ENCODE measurements at regions not wholly inside any gene's neighbourhood (a gene's known extent, or its start where the extent isn't known, plus 50 kb on each side); places are given as distances from the start of the nearest gene placed in this dataset.

- H4K20me1 ChIP-seq (ENCODE audit: low read depth), result no peaks in the 10 kb centered on the region
- DNase-seq (ENCODE audit: low spot score), result no peak
Measured at GRCh38 chr9:3054017-3054586, 210.2 kb upstream of the PUM3 start.

GRCh38 chr9:3049636-3050035 is 205.7 kb upstream of the PUM3 start:
- no peak overlapping the region for H3K27ac ChIP-seq
- Mint-ChIP-seq H3K4me1 (no peaks in the 10 kb centered on the region), H3K27me3 (ENCODE audit: insufficient read depth, low read depth) (no peaks in the 10 kb centered on the region), H3K36me3 (no peaks in the 10 kb centered on the region), H3K4me3 (no peak overlapping the region), H3K27ac (no peak overlapping the region), H3K9me3 (no peaks in the 10 kb centered on the region)
- no peak overlapping the region for H3K4me2 ChIP-seq
- no peak overlapping the region for H3K9ac ChIP-seq
- H3K4me1 ChIP-seq, result no peaks in the 10 kb centered on the region
- H4K20me1 ChIP-seq (ENCODE audit: low read depth), result no peaks in the 10 kb centered on the region
- no peaks in the 10 kb centered on the region for H3K9me3 ChIP-seq (ENCODE audit: low read depth)
- no peak for DNase-seq (ENCODE audit: low spot score)
- no peak overlapping the region for H2AFZ ChIP-seq (replicated peaks)
- H3K36me3 ChIP-seq, result no peaks in the 10 kb centered on the region
- TF ChIP-seq EZH2phosphoT487 (IDR thresholded peaks at IDR 0.05), result no peak
- H3F3A ChIP-seq (ENCODE audit: low read depth), result no peaks in the 10 kb centered on the region
- no peaks in the 10 kb centered on the region for H3K27me3 ChIP-seq
- H3K4me3 ChIP-seq, result no peak overlapping the region
- H3K79me2 ChIP-seq (ENCODE audit: low read depth), result no peaks in the 10 kb centered on the region

More at GRCh38 chr9:3054017-3054586, 210.2 kb upstream of the PUM3 start:
- no peaks in the 10 kb centered on the region for H3K9me3 ChIP-seq (ENCODE audit: low read depth)
- H3F3A ChIP-seq (ENCODE audit: low read depth), result no peaks in the 10 kb centered on the region
- H3K36me3 ChIP-seq, result no peaks in the 10 kb centered on the region
- Mint-ChIP-seq H3K4me1 (no peaks in the 10 kb centered on the region), H3K36me3 (no peaks in the 10 kb centered on the region), H3K27ac (no peak overlapping the region), H3K4me3 (no peak overlapping the region), H3K9me3 (no peaks in the 10 kb centered on the region), H3K27me3 (ENCODE audit: insufficient read depth, low read depth) (no peaks in the 10 kb centered on the region)
- H2AFZ ChIP-seq (replicated peaks), result no peak overlapping the region
- no peak overlapping the region for H3K4me2 ChIP-seq
- H3K4me1 ChIP-seq, result no peaks in the 10 kb centered on the region
- no peaks in the 10 kb centered on the region for H3K79me2 ChIP-seq (ENCODE audit: low read depth)
- H3K9ac ChIP-seq, result no peak overlapping the region
- no peak for TF ChIP-seq CTCF (IDR thresholded peaks at IDR 0.05)
- no peak for TF ChIP-seq EZH2 (IDR thresholded peaks at IDR 0.05)
- TF ChIP-seq EZH2phosphoT487 (IDR thresholded peaks at IDR 0.05), result no peak
- no peak overlapping the region for H3K27ac ChIP-seq
- no peak overlapping the region for H3K4me3 ChIP-seq
- H3K27me3 ChIP-seq, result no peaks in the 10 kb centered on the region

- Histone ChIP-seq H3K9ac (no peak overlapping the region), H4K20me1 (ENCODE audit: low read depth) (no peaks in the 10 kb centered on the region), H2AFZ (replicated peaks) (no peak overlapping the region), H3K4me3 (no peak overlapping the region), H3K27me3 (no peaks in the 10 kb centered on the region), H3K27ac (no peak overlapping the region), H3K79me2 (ENCODE audit: low read depth) (no peaks in the 10 kb centered on the region), H3K4me1 (no peaks in the 10 kb centered on the region), H3F3A (ENCODE audit: low read depth) (no peaks in the 10 kb centered on the region), H3K36me3 (no peaks in the 10 kb centered on the region), H3K4me2 (no peak overlapping the region), H3K9me3 (ENCODE audit: low read depth) (no peaks in the 10 kb centered on the region)
- H3K4me1 Mint-ChIP-seq, result no peaks in the 10 kb centered on the region
- no peaks in the 10 kb centered on the region for H3K9me3 Mint-ChIP-seq
- DNase-seq (ENCODE audit: low spot score), result no peak
- TF ChIP-seq CTCF (IDR thresholded peaks at IDR 0.05) (no peak), EZH2 (IDR thresholded peaks at IDR 0.05) (no peak), EZH2phosphoT487 (IDR thresholded peaks at IDR 0.05) (no peak)
- no peak overlapping the region for H3K27ac Mint-ChIP-seq
- no peak overlapping the region for H3K4me3 Mint-ChIP-seq
- no peaks in the 10 kb centered on the region for H3K36me3 Mint-ChIP-seq
- no peaks in the 10 kb centered on the region for H3K27me3 Mint-ChIP-seq (ENCODE audit: insufficient read depth, low read depth)
Measured at GRCh38 chr9:3047912-3048311, 204.0 kb upstream of the PUM3 start.

- H2AFZ ChIP-seq (replicated peaks), result no peak overlapping the region
- Mint-ChIP-seq H3K9me3 (no peaks in the 10 kb centered on the region), H3K27me3 (ENCODE audit: insufficient read depth, low read depth) (no peaks in the 10 kb centered on the region), H3K36me3 (no peaks in the 10 kb centered on the region), H3K27ac (no peak overlapping the region), H3K4me1 (no peaks in the 10 kb centered on the region), H3K4me3 (no peak overlapping the region)
- no peaks in the 10 kb centered on the region for H4K20me1 ChIP-seq (ENCODE audit: low read depth)
- H3K4me2 ChIP-seq, result no peak overlapping the region
- no peak overlapping the region for H3K4me3 ChIP-seq
- no peaks in the 10 kb centered on the region for H3K79me2 ChIP-seq (ENCODE audit: low read depth)
- no peaks in the 10 kb centered on the region for H3K9me3 ChIP-seq (ENCODE audit: low read depth)
- no peaks in the 10 kb centered on the region for H3F3A ChIP-seq (ENCODE audit: low read depth)
- H3K27ac ChIP-seq, result no peak overlapping the region
- H3K4me1 ChIP-seq, result no peaks in the 10 kb centered on the region
- DNase-seq (ENCODE audit: low spot score), result no peak
- no peak overlapping the region for H3K9ac ChIP-seq
- TF ChIP-seq EZH2phosphoT487 (IDR thresholded peaks at IDR 0.05) (no peak), EZH2 (IDR thresholded peaks at IDR 0.05) (no peak), CTCF (IDR thresholded peaks at IDR 0.05) (no peak)
- no peaks in the 10 kb centered on the region for H3K27me3 ChIP-seq
- H3K36me3 ChIP-seq, result no peaks in the 10 kb centered on the region
Measured at GRCh38 chr9:3045153-3045552, 201.3 kb upstream of the PUM3 start.
